Heart left ventricle (tissue), 16 donors: ENCODE measurements at regions not wholly inside any gene's neighbourhood (a gene's known extent, or its start where the extent isn't known, plus 50 kb on each side); places are given as distances from the start of the nearest gene placed in this dataset.

Source experiments
- ATAC-seq, 4 donors: fragments of 200-7000 bp; cut with Tn5 transposase; one replicate each; pipeline ENCODE4 v1.9.1; 2020 to 2022; ENCODE audit warnings: moderate library complexity in 4 of 4, mild to moderate bottlenecking in 3 of 4, moderate number of reproducible peaks in 1 of 4
- DNase-seq, 5 donors: peaks; one replicate each; pipeline ENCODE4 v3.0.0-alpha.2; 2020
- H3K27ac ChIP-seq, 12 donors: fragments of 200-600 bp; sonication (generic) in 4 of 12; one replicate each; pipeline versions ENCODE4 v1.5.0 to v1.8.0; 2016 to 2022; ENCODE audit warnings: mild to moderate bottlenecking in 2 of 12
- H3K27me3 ChIP-seq, 9 donors: fragments of 200-600 bp; sonication (generic) in 2 of 9; one replicate each; pipeline versions ENCODE4 v1.5.1 to v1.8.0; 2016 to 2022; ENCODE audit warnings: mild to moderate bottlenecking in 3 of 9
- H3K36me3 ChIP-seq, 9 donors: fragments of 200-600 bp; sonication (generic) in 2 of 9; one replicate each; pipeline versions ENCODE4 v1.5.0 to v1.8.0; 2018 to 2022; ENCODE audit warnings: mild to moderate bottlenecking in 2 of 9
- H3K4me1 ChIP-seq, 12 donors: fragments of 200-600 bp; sonication (generic) in 4 of 12; one replicate each; pipeline versions ENCODE4 v1.5.0 to v1.8.0; 2016 to 2022; ENCODE audit warnings: mild to moderate bottlenecking in 3 of 12
- H3K4me3 ChIP-seq, 12 donors: fragments of 200-600 bp; sonication (generic) in 4 of 12; one replicate each; pipeline versions ENCODE4 v1.5.0 to v1.8.0; 2017 to 2022; ENCODE audit warnings: mild to moderate bottlenecking in 9 of 12, moderate library complexity in 4 of 12
- H3K9me3 ChIP-seq, 12 donors: fragments of 200-600 bp; sonication (generic) in 4 of 12; one replicate each; pipeline versions ENCODE4 v1.5.0 to v1.8.0; 2016 to 2022; ENCODE audit warnings: mild to moderate bottlenecking in 1 of 12
- POLR2A ChIP-seq, 2 donors: fragments of 450-650 bp; IDR thresholded peaks; one replicate each; pipeline ENCODE4 v1.6.1; 2017; ENCODE audit warnings: antibody characterized with exemption in 2 of 2, mild to moderate bottlenecking in 2 of 2, moderate library complexity in 2 of 2
- WGBS, 4 donors: extraction: QIAGEN DNeasy Blood & Tissue Kit in 2 of 4; methylation state at CpG; one replicate each; pipeline versions ENCODE4 v1.1.5 to v1.1.7; 2013 to 2018; 5-methylcytosine and 5-hydroxymethylcytosine counted together
- intact Hi-C, 10 donors: fragments of 100-400 bp; cut with DNase I; formaldehyde crosslinking; loops; one replicate each; pipeline versions ENCODE4 v1.11.1 to v1.14.2; 2022
- TF ChIP-seq, protein P1 (sequence below), 12 donors: fragments of 200-600 bp; sonication (generic) in 4 of 12; IDR thresholded peaks; one replicate each; pipeline versions ENCODE4 v1.5.0 to v1.8.0; 2018 to 2022; ENCODE audit warnings: antibody characterized with exemption in 12 of 12, mild to moderate bottlenecking in 5 of 12
- donor health status: ischemic (EF 13 %, LVEDD 7.1; RV severe dilation, severe dysfunction).
- donor health status: healthy with polysubstance abuse.
- donor health status: DM: no; HTN: yes; CAD: no.
- donor health status: DM: no; HTN: no; CAD: no.
- donor health status: ischemic (EF 25% LVEDD 6.9; RV normal size, moderate dysfunction).
- donor health status: ischemic (EF 25% LVEDD 5.7; RV mildly dilated, moderate dysfunction).
- donor health status: healthy.
- donor health status: DM: yes; HTN: yes; CAD: no.
- donor health status: ischemic (EF 35%, LVEDD 5.7; RV mildly dilated, moderate dysfunction).
- donor health status: nonischemic (EF 11% LVEDD 7.7; RV severe dilation, severe dysfunction).
- donor health status: DM: yes; HTN: yes; CAD: no.
- donor health status: PGD.
- donor health status: ischemic (EF 29% LVEDD 5.4; RV normal size, mild dysfunction).
- donor health status: nonischemic (EF 23%, LVEDD 6.1; RV moderate dilation, normal function).

DNA sequence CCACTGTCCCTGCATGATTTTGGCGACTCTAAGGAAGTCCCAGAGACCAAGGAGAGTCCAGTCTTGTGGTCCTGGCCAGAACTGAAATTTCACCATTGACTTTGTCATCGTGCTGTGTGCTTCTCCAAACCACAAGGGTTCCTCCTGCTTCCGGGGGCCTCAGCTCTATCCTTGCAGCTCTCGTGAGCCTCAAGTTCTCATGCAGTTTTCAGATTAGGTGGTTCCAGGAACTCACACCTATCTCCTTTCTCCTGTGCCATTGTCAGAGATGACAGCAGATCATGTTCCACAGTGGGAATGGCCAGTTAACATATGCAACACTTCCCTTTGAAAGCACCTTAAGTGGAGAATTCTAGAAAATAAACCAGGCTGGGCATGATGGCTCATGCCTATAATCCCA, 97.9 kb upstream of the CRHR1 start:
- no peaks in the 10 kb centered on the region for H3K36me3 ChIP-seq
- TF ChIP-seq, protein P1, sequence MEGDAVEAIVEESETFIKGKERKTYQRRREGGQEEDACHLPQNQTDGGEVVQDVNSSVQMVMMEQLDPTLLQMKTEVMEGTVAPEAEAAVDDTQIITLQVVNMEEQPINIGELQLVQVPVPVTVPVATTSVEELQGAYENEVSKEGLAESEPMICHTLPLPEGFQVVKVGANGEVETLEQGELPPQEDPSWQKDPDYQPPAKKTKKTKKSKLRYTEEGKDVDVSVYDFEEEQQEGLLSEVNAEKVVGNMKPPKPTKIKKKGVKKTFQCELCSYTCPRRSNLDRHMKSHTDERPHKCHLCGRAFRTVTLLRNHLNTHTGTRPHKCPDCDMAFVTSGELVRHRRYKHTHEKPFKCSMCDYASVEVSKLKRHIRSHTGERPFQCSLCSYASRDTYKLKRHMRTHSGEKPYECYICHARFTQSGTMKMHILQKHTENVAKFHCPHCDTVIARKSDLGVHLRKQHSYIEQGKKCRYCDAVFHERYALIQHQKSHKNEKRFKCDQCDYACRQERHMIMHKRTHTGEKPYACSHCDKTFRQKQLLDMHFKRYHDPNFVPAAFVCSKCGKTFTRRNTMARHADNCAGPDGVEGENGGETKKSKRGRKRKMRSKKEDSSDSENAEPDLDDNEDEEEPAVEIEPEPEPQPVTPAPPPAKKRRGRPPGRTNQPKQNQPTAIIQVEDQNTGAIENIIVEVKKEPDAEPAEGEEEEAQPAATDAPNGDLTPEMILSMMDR (IDR thresholded peaks at IDR 0.05), result no peak
- no peak for TF ChIP-seq POLR2A (IDR thresholded peaks at IDR 0.05)
- no peak for ATAC-seq
- peaks cover 0 to 29% (median 14%) of the 10 kb centered on the region in 9 donors for H3K27me3 ChIP-seq
- H3K4me1 ChIP-seq, result no peaks in the 10 kb centered on the region
- no peak overlapping the region for H3K4me3 ChIP-seq
- intact Hi-C loops, result no loop called here
- no peak for DNase-seq
- 75 to 84% (median 78%) methylated on average over 4 of the region's 4 CpGs for WGBS, 4 donors
- no peaks in the 10 kb centered on the region for H3K9me3 ChIP-seq
- no peak overlapping the region for H3K27ac ChIP-seq

DNA sequence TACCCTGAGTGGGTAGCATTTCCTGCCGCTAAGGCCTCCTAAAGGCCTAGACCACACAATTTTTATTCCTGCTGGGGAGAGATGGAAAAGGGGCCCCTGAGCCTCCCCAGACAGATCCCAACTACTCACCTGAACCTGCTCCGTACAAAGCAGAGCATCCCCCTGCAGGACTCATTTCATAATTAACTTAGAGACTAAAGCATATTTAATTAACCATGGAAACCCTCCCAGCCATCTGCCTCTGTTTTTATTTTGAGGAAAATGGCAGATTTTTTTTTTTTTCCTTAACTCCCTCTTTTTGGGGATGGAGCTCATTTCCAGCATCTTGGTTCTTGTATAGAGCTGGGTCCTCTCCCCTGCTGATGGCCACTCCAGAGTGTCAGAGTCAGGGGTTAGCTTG, 96.5 kb upstream of the CRHR1 start:
- H3K27ac ChIP-seq, result no peak overlapping the region
- peaks cover 0 to 40% (median 20%) of the 10 kb centered on the region in 9 donors for H3K27me3 ChIP-seq
- H3K4me3 ChIP-seq, result no peak overlapping the region
- no peaks in the 10 kb centered on the region for H3K4me1 ChIP-seq
- no peak for ATAC-seq
- intact Hi-C loops, result no loop called here
- 85 to 94% (median 89%) methylated on average over 2 of the region's 2 CpGs for WGBS, 4 donors
- H3K36me3 ChIP-seq, result no peaks in the 10 kb centered on the region
- DNase-seq, result no peak
- no peaks in the 10 kb centered on the region for H3K9me3 ChIP-seq
- TF ChIP-seq POLR2A (IDR thresholded peaks at IDR 0.05), result no peak
- TF ChIP-seq, protein P1 (IDR thresholded peaks at IDR 0.05), result no peak

DNA sequence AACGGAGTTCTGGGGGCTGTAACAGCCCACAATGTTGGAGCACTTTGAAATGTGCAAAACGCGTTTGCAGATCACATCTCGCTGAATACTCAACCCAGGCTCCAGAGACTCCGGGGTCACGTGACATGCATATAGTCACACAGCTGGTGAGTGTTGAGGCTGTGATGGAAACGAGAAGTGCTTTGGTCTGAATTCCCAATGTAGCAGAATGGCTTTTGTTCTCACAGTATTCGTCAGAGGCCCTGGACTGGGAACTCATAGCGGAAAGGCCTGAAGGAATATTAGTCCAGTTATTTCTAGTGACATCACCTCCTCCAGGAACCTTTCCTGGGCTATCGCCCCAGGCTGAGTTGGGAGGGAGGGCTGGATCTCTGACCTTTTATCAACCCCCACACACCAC, 95.8 kb upstream of the CRHR1 start:
- Histone ChIP-seq H3K4me3 (no peak overlapping the region), H3K27ac (no peak overlapping the region), H3K27me3 (peaks cover 0 to 46% (median 21%) of the 10 kb centered on the region in 9 donors), H3K9me3 (no peaks in the 10 kb centered on the region), H3K4me1 (no peaks in the 10 kb centered on the region), H3K36me3 (no peaks in the 10 kb centered on the region)
- ATAC-seq (no peak), DNase-seq (no peak)
- 55 to 64% (median 60%) methylated on average over 10 of the region's 10 CpGs for WGBS, 4 donors
- TF ChIP-seq, protein P1 (IDR thresholded peaks at IDR 0.05), result no peak
- no peak for TF ChIP-seq POLR2A (IDR thresholded peaks at IDR 0.05)
- intact Hi-C loops, result no loop called here

DNA sequence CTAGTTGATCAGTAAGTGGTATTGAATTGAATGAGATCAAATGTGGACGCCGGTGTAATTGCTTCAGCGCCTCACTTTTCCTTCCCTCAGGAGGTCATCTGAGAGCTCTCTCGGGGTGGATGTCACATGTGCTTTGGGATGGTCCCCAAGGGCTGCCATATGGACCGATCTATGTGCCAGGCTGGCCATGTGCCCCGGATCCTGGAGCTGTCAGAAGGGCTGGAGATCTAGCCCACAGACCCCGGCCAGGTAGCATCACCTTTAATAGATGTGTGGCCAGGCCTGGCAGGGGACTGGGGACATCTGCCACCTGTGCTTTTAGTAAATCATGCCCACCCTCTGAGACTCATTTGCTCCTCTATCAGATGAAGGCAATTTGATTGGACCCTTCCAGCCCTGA, 95.3 kb upstream of the CRHR1 start:
- H3K36me3 ChIP-seq, result no peaks in the 10 kb centered on the region
- intact Hi-C loops, result no loop called here
- no peak overlapping the region for H3K4me3 ChIP-seq
- DNase-seq (no peak), ATAC-seq (no peak)
- H3K27me3 ChIP-seq, result peaks cover 0 to 50% (median 21%) of the 10 kb centered on the region in 9 donors
- H3K9me3 ChIP-seq, result no peaks in the 10 kb centered on the region
- WGBS, 4 donors, result 80 to 88% (median 83%) methylated on average over 7 of the region's 7 CpGs
- TF ChIP-seq, protein P1 (IDR thresholded peaks at IDR 0.05), result no peak
- no peak for TF ChIP-seq POLR2A (IDR thresholded peaks at IDR 0.05)
- H3K27ac ChIP-seq, result no peak overlapping the region
- H3K4me1 ChIP-seq, result no peaks in the 10 kb centered on the region
